OCI-LY7 (cell line): ENCODE measurements at regions not wholly inside any gene's neighbourhood (a gene's known extent, or its start where the extent isn't known, plus 50 kb on each side); places are given as distances from the start of the nearest gene placed in this dataset.

Source experiments
- CTCF ChIP-seq: fragments of 200-600 bp; sonication (generic); conservative IDR thresholded peaks from 2 replicates; pipeline ENCODE4 v1.5.1; 2014; ENCODE audit warnings: mild to moderate bottlenecking, antibody characterized with exemption, low read length, moderate library complexity, mixed read lengths
- EZH2phosphoT487 ChIP-seq: fragments of 200-600 bp; sonication (generic); IDR thresholded peaks from 2 replicates; pipeline ENCODE4 v1.6.1; 2018; ENCODE audit warnings: low read depth, borderline replicate concordance, mild to moderate bottlenecking, mixed run types, antibody characterized with exemption, low read length, moderate library complexity, mixed read lengths

- TF ChIP-seq CTCF (no peak), EZH2phosphoT487 (no peak)
Observed at GRCh38 chr22:47966316-47966715, 1203.9 kb downstream of the TBC1D22A start.
